ENCODE measurements at regions not wholly inside any gene's neighbourhood (a gene's known extent, or its start where the extent isn't known, plus 50 kb on each side); places are given as distances from the start of the nearest gene placed in this dataset.

DNA sequence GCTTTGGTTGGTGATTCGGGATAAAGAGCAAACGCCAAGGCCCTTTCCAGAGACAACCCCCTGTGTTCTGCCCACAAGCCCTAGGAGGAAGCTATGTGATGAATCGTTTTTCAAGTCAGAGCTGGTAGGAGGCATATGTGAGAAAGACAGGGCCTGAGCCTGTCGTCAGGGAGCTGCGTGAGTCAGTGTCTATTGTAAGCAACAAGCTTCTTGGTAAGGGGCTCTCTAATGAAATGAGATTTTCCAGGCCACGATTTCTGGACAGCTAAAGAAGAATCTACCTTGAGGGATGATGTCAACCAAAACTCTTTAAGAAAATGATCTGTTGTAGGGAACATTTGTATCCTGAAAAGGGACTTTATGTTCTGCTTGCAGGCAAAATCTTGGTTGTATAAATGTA, 318.9 kb upstream of the IL12A start:
- no peak for TF ChIP-seq CTCF (IDR thresholded peaks at IDR 0.05; ENCODE audit: low read depth, low read length)
- TF ChIP-seq POLR2A (IDR thresholded peaks at IDR 0.05; ENCODE audit: extremely low read depth, insufficient read length), result no peak
- TF ChIP-seq, protein P1, sequence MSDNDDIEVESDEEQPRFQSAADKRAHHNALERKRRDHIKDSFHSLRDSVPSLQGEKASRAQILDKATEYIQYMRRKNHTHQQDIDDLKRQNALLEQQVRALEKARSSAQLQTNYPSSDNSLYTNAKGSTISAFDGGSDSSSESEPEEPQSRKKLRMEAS (IDR thresholded peaks at IDR 0.05; ENCODE audit: low read depth, low read length), result no peak

All from NB4 (cell line).